Peyer's patch (tissue), 4 donors: ENCODE measurements at regions not wholly inside any gene's neighbourhood (a gene's known extent, or its start where the extent isn't known, plus 50 kb on each side); places are given as distances from the start of the nearest gene placed in this dataset.

Experiments
- POLR2A ChIP-seq, 2 donors: fragments of 450-650 bp; IDR thresholded peaks; one replicate each; pipeline ENCODE4 v1.5.1; 2017; ENCODE audit warnings: antibody characterized with exemption in 2 of 2, mild to moderate bottlenecking in 2 of 2, moderate library complexity in 2 of 2
- TF ChIP-seq, protein P1 (sequence below), 6 experiments: fragments of 450-650 bp in 4 of 6; fragments of 200-600 bp in 2 of 6; sonication (generic) in 1 of 6; IDR thresholded peaks; one replicate each; pipeline ENCODE4 v1.5.1; 2017 to 2019; ENCODE audit warnings: antibody characterized with exemption in 6 of 6, mild to moderate bottlenecking in 3 of 6, moderate library complexity in 1 of 6

- TF ChIP-seq, protein P1, sequence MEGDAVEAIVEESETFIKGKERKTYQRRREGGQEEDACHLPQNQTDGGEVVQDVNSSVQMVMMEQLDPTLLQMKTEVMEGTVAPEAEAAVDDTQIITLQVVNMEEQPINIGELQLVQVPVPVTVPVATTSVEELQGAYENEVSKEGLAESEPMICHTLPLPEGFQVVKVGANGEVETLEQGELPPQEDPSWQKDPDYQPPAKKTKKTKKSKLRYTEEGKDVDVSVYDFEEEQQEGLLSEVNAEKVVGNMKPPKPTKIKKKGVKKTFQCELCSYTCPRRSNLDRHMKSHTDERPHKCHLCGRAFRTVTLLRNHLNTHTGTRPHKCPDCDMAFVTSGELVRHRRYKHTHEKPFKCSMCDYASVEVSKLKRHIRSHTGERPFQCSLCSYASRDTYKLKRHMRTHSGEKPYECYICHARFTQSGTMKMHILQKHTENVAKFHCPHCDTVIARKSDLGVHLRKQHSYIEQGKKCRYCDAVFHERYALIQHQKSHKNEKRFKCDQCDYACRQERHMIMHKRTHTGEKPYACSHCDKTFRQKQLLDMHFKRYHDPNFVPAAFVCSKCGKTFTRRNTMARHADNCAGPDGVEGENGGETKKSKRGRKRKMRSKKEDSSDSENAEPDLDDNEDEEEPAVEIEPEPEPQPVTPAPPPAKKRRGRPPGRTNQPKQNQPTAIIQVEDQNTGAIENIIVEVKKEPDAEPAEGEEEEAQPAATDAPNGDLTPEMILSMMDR (IDR thresholded peaks at IDR 0.05): no peak
- TF ChIP-seq POLR2A (IDR thresholded peaks at IDR 0.05): no peak
Measured at GRCh38 chr15:58258501-58259292, 120.5 kb downstream of the AQP9 start.
